SK-N-MC (cell line): ENCODE measurements at regions not wholly inside any gene's neighbourhood (a gene's known extent, or its start where the extent isn't known, plus 50 kb on each side); places are given as distances from the start of the nearest gene placed in this dataset.
A peak's percentile ranks its signal among the peaks of the same experiment; 100 is the strongest.
"Not testable (repeated sequence)": the region's sequence is repeated elsewhere in the genome, so short reads cannot be mapped to it uniquely, and the experiment has no call there.

ENCODE experiments used
- DNase-seq: peaks from one replicate; pipeline ENCODE4 v3.0.0-alpha.2; 2011; ENCODE audit warnings: low read depth, low spot score
- H3K27ac ChIP-seq: fragments of 200-600 bp; sonication (generic); 2 replicates; pipeline ENCODE4 v1.5.1; 2016; ENCODE audit warnings: mixed run types
- H3K36me3 ChIP-seq: fragments of 200-600 bp; sonication (generic); 2 replicates; pipeline ENCODE4 v1.6.1; 2017; ENCODE audit warnings: antibody characterized with exemption, low read length, mixed read lengths; ENCODE audit not compliant: insufficient read depth
- H3K4me3 ChIP-seq: fragments of 200-600 bp; sonication (generic); 2 replicates; pipeline ENCODE4 v1.5.1; 2016
- H3K9ac ChIP-seq: fragments of 200-600 bp; sonication (generic); 2 replicates; pipeline ENCODE4 v1.8.0; 2017; ENCODE audit warnings: mixed run types, mixed read lengths; ENCODE audit not compliant: insufficient read length
- H3K9me3 ChIP-seq: fragments of 200-600 bp; sonication (generic); 2 replicates; pipeline ENCODE4 v1.6.1; 2017; ENCODE audit warnings: low read depth, mild to moderate bottlenecking, antibody characterized with exemption, low read length, moderate library complexity, mixed read lengths
- EZH2 ChIP-seq: fragments of 200-600 bp; sonication (generic); IDR thresholded peaks from one replicate; pipeline ENCODE4 v1.6.1; 2017; ENCODE audit warnings: antibody characterized with exemption
- FOXP2 ChIP-seq: optimal IDR thresholded peaks from 2 replicates; pipeline ENCODE3; 2011; ENCODE audit warnings: mild to moderate bottlenecking, moderate library complexity; ENCODE audit not compliant: insufficient read depth; ENCODE audit errors: extremely low read length, control extremely low read depth
- POLR2AphosphoS5 ChIP-seq: IDR thresholded peaks from 2 replicates; pipeline ENCODE4 v1.6.1; 2012; ENCODE audit warnings: mild to moderate bottlenecking, low read depth, low read length, borderline replicate concordance

DNA sequence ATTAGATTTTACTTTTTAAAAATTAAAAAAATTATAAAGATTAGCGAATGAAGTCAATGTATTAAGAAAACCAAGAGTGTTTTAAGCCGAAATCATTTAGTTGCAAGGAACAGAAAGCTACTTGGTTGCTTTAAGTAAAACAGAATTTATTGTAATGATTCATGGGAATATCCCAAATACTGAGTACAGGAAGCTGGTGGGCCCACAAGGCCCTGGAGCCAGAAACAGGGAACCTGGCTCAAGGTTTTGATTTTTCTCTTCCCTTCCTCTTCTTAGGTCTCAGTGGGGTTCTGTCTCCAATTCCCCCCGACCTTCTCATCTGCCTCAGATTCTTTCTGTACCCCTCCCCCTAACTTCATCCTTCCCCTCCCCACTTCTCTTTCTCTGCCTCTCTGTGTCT, 229.0 kb downstream of the TLE3 start:
- TF ChIP-seq FOXP2: no peak
- no peak for TF ChIP-seq POLR2AphosphoS5
- TF ChIP-seq EZH2: no peak
- Histone ChIP-seq H3K27ac (no peak overlapping the region), H3K9ac (no peak overlapping the region), H3K9me3 (no peaks in the 10 kb centered on the region), H3K4me3 (no peak overlapping the region), H3K36me3 (no peaks in the 10 kb centered on the region)
- no peak for DNase-seq

DNA sequence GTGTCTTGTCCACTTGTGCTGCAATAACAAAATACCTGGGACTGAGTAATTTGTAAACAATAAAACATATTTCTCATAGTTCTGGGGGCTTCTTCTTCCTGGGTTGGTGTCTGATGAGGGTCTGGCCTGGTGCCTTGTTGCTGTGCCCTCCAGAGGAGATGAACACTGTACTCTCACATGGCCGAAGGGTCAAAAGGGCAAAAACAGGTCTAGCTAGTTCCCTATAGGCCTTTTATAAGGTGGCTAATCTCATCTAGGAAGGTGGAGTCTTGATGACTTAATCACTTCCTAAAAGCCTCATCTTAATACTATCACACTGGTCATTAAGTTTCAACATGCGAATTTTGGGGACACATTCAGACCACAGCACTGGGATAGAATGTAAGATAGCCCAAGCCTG, 228.4 kb downstream of the TLE3 start:
- Histone ChIP-seq H3K4me3 (no peak overlapping the region), H3K27ac (no peak overlapping the region), H3K36me3 (no peaks in the 10 kb centered on the region), H3K9ac (no peak overlapping the region), H3K9me3 (no peaks in the 10 kb centered on the region)
- no peak for DNase-seq
- TF ChIP-seq FOXP2 (no peak), EZH2 (no peak), POLR2AphosphoS5 (no peak)

DNA sequence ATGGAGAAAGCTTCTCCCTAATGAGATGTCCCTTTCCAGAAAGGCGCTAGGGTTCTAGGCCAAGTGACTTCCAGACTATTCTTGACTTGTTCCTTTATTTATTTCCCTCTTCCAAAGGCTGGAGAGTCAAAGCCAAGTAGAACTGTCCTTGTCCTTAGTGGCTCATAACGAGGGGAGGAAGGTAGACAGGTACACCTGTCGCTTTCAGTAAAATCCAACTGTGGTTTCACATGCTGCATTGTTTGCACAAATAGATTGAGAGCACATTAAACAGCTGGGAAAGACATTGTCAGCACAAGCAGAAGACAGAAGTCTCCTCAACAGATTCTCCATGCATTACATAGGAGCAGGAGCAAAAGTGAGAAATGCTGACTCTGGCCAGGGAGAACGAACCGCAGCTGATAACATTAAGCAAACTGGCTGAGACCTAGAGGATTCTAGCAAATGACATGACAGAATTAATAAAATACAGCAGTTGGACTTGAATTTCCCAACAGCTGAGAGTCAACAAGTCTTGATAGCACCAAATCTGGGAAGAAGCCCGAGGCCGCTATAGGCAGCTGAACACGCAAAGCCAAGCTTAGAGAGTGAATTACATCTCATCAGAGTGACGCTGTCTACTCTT, 227.7 kb downstream of the TLE3 start:
- DNase-seq: no peak
- H3K27ac ChIP-seq: no peak overlapping the region
- no peak for TF ChIP-seq EZH2
- TF ChIP-seq POLR2AphosphoS5: no peak
- TF ChIP-seq FOXP2: no peak
- H3K4me3 ChIP-seq: no peak overlapping the region
- H3K9ac ChIP-seq: no peak overlapping the region
- no peaks in the 10 kb centered on the region for H3K36me3 ChIP-seq
- no peaks in the 10 kb centered on the region for H3K9me3 ChIP-seq

DNA sequence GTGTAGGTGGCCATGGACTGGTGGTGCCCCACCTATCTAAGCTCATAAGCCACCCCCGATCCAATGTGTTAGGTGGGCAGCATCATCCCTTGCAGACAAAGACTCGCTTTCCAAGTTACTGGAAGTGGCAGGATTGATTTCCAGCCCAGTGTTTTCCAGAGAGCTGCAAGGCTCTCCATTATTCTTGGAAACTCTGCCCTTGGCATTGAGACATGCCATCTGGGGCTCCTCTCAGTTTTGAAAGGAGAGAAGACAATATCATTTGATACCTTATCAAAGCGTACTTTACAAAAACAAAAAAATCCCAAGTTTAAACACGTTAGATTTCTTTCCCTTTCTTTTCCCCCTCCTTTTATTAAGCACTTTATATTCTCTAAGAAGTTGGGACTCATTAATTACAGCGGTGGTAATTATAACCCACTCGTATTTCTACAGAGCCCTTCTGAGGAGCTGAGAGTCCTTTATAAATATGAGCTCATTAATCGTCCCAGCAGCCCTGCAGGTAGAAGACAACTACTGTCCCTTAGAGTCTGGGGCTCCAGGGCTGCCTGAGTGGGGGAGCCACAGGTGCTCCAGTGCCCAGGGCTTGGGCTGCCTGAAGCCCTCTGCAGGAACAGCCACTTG, 226.1 kb downstream of the TLE3 start:
- no peak overlapping the region for H3K27ac ChIP-seq
- no peaks in the 10 kb centered on the region for H3K9me3 ChIP-seq
- no peak overlapping the region for H3K9ac ChIP-seq
- no peak for TF ChIP-seq EZH2
- no peak for TF ChIP-seq POLR2AphosphoS5
- no peak for TF ChIP-seq FOXP2
- no peak overlapping the region for H3K4me3 ChIP-seq
- no peaks in the 10 kb centered on the region for H3K36me3 ChIP-seq
- no peak for DNase-seq

DNA sequence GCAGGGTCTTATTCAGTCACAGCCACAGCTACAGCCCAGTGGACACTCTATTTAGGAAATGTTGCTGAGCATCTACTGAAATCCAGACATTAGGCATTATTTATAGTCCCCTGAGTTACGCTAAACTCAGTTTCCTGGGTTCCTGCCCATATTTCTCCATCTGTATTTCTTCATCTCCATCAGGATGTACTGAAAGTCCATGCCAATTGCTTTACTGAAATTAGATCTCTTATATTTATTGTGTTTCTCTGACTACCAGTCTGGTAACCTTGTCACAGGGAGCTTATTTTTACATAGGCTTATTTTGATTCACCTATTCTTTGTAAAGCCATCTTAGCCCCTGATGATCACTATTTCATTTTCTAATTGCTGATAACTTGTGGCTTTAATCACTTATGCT, 223.9 kb downstream of the TLE3 start:
- Histone ChIP-seq H3K9me3 (no peaks in the 10 kb centered on the region), H3K4me3 (no peak overlapping the region), H3K9ac (no peak overlapping the region), H3K27ac (no peak overlapping the region), H3K36me3 (no peaks in the 10 kb centered on the region)
- no peak for DNase-seq
- TF ChIP-seq FOXP2 (no peak), POLR2AphosphoS5 (no peak), EZH2 (no peak)

DNA sequence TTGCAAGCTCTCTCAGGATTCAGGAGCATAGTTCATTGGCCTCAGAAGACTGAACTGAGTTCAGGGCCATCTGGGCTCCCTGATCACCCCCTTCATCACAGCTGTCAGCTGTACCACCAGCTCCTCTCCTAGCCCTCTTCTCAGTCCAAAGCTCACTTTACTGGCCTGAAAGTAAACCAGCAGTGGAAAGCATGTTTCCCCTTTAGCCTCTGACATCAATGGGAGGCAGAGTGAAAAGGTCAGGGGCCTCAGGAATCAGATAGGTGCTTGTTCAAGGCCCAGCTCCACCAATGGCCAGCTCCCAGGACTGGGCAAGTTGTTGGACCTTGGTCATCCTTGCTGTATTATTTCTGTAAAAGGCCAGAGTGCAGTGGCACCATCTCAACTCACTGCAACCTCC, 223.4 kb downstream of the TLE3 start:
- H3K9me3 ChIP-seq: no peaks in the 10 kb centered on the region
- DNase-seq: no peak

DNA sequence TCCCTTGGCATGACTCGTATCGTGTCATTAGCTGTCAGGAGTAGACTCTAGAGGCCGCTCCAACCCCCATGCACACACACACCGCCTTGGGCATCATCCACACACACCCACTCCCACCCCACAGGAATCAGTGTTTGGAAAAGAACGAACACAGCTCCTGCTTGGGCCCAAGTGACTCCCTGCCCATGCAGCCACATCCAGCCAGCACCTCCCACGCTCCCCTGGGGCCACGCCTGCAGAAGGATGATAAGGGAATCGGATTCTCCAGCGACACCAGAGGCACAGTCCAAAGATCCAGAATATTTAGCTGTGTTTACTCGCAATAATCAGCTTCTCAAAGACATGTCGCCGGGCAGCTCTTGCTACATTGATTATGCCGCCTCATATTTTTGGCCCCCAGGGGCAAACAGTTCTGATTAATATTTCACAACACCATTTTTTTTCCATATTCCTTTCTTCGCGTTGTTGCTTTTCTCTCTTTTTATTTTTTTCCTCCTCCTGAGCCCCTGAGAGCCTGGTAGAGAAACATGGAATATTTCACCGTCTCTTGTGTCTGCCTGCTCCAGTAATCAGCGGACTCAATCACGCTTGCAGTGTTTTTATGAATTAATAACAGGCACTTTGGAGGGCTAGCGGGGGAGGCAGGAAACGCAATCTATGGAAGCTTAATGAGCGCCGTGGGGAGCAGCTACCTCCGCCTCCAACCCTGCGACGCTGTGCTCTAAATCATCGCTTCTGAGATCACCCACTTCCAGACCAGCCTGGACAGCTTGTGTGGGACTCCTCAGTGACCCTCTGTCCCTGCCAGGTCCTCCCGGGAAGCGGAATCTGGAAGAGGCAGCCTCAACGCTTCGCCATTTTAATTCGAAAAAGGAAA, 221.4 kb downstream of the TLE3 start:
- H3K4me3 ChIP-seq: peak overlapping the region; percentile 73
- H3K9ac ChIP-seq: no peak overlapping the region
- DNase-seq: no peak
- no peaks in the 10 kb centered on the region for H3K36me3 ChIP-seq
- H3K27ac ChIP-seq: no peak overlapping the region
- no peaks in the 10 kb centered on the region for H3K9me3 ChIP-seq
- TF ChIP-seq FOXP2 (no peak), POLR2AphosphoS5 (peak; percentile 30; the same call in 1 of the 2 replicates)

More for the DNA sequence above, 223.4 kb downstream of the TLE3 start:
- no peaks in the 10 kb centered on the region for H3K36me3 ChIP-seq
- no peak for TF ChIP-seq FOXP2
- no peak for TF ChIP-seq EZH2
- no peak for TF ChIP-seq POLR2AphosphoS5
- no peak overlapping the region for H3K9ac ChIP-seq
- H3K4me3 ChIP-seq: no peak overlapping the region
- H3K27ac ChIP-seq: no peak overlapping the region

DNA sequence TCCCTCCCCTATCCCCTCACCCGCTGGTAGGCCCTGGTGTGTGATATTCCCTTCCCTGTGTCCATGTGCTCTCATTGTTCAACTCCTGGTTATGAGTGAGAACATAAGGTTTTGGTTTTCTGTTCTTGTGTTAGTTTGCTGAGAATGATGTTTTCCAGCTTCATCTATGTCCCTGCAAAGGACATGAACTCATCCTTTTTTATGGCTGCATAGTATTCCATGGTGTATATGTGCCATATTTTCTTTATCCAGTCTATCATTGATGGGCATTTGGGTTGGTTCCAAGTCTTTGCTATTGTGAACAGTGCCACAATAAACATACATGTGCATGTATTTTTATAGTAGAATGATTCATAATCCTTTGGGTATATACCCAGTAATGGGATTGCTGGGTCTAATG, 217.8 kb downstream of the TLE3 start:
- not testable (repeated sequence) for H3K9me3 ChIP-seq, H3K9ac ChIP-seq, H3K36me3 ChIP-seq, DNase-seq, H3K4me3 ChIP-seq, H3K27ac ChIP-seq
